HepG2 (cell line): ENCODE measurements at regions not wholly inside any gene's neighbourhood (a gene's known extent, or its start where the extent isn't known, plus 50 kb on each side); places are given as distances from the start of the nearest gene placed in this dataset.

Experiments
- EED ChIP-seq: sonication (generic); formaldehyde crosslinking; IDR thresholded peaks from 2 replicates; pipeline ENCODE4 v1.5.0; 2020; ENCODE audit warnings: mild to moderate bottlenecking, missing genetic modification reagents
- HNRNPUL1 ChIP-seq: fragments of 200-400 bp; formaldehyde crosslinking; IDR thresholded peaks from 2 replicates; pipeline ENCODE4 v1.6.1; 2017; ENCODE audit warnings: low read depth, mild to moderate bottlenecking, low read length, moderate library complexity
- KDM4B ChIP-seq: sonication (generic); formaldehyde crosslinking; IDR thresholded peaks from 2 replicates; pipeline ENCODE4 v1.4.0; 2020; ENCODE audit warnings: missing genetic modification reagents
- RFX3 ChIP-seq: IDR thresholded peaks from 2 replicates; pipeline ENCODE4 v1.6.1; 2016; ENCODE audit warnings: missing biosample characterization, missing genetic modification reagents
- RORA ChIP-seq: sonication (generic); formaldehyde crosslinking; IDR thresholded peaks from 2 replicates; pipeline ENCODE4 v1.5.0; 2020; ENCODE audit warnings: mild to moderate bottlenecking, missing genetic modification reagents, moderate library complexity
- TCF7L2 ChIP-seq: IDR thresholded peaks from 2 replicates; pipeline ENCODE4 v1.6.1; 2011; ENCODE audit warnings: mild to moderate bottlenecking, low read depth, low read length, moderate library complexity
- ZBTB21 ChIP-seq: sonication (generic); formaldehyde crosslinking; IDR thresholded peaks from 2 replicates; pipeline ENCODE4 v1.4.0; 2020; ENCODE audit warnings: missing genetic modification reagents
- ZFP90 ChIP-seq: sonication (generic); formaldehyde crosslinking; IDR thresholded peaks from 2 replicates; pipeline ENCODE4 v1.8.0; 2022; ENCODE audit warnings: missing genetic modification reagents, mild to moderate bottlenecking, inconsistent platforms, borderline replicate concordance
- ZNF180 ChIP-seq: sonication (generic); formaldehyde crosslinking; IDR thresholded peaks from 2 replicates; pipeline ENCODE4 v1.4.0; 2020; ENCODE audit warnings: low read depth, missing genetic modification reagents, borderline replicate concordance
- ZNF44 ChIP-seq: sonication (generic); formaldehyde crosslinking; IDR thresholded peaks from 2 replicates; pipeline ENCODE4 v1.5.1; 2020; ENCODE audit warnings: mild to moderate bottlenecking, missing genetic modification reagents
- ZNF737 ChIP-seq: sonication (generic); formaldehyde crosslinking; IDR thresholded peaks from 2 replicates; pipeline ENCODE4 v1.5.0; 2020; ENCODE audit warnings: missing genetic modification reagents, mild to moderate bottlenecking, borderline replicate concordance
- ZNF749 ChIP-seq: sonication (generic); formaldehyde crosslinking; IDR thresholded peaks from 2 replicates; pipeline ENCODE4 v1.8.0; 2022; ENCODE audit warnings: mild to moderate bottlenecking, missing genetic modification reagents, moderate library complexity, borderline replicate concordance
- ZNF792 ChIP-seq: IDR thresholded peaks from 2 replicates; pipeline ENCODE4 v1.6.1; 2016
- TF ChIP-seq, protein P1 (sequence below): sonication (generic); formaldehyde crosslinking; IDR thresholded peaks from 2 replicates; pipeline ENCODE4 v1.4.0; 2020; ENCODE audit warnings: missing genetic modification reagents
- TF ChIP-seq, protein P2 (sequence below): IDR thresholded peaks from 2 replicates; pipeline ENCODE4 v1.6.1; 2016
- TF ChIP-seq, protein P3 (sequence below): sonication (generic); formaldehyde crosslinking; IDR thresholded peaks from 2 replicates; pipeline ENCODE4 v1.4.0; 2020; ENCODE audit warnings: missing genetic modification reagents
- TF ChIP-seq, protein P4 (sequence below): fragments of 450-650 bp; IDR thresholded peaks from 2 replicates; pipeline ENCODE4 v1.6.1; 2017; ENCODE audit warnings: mild to moderate bottlenecking

DNA sequence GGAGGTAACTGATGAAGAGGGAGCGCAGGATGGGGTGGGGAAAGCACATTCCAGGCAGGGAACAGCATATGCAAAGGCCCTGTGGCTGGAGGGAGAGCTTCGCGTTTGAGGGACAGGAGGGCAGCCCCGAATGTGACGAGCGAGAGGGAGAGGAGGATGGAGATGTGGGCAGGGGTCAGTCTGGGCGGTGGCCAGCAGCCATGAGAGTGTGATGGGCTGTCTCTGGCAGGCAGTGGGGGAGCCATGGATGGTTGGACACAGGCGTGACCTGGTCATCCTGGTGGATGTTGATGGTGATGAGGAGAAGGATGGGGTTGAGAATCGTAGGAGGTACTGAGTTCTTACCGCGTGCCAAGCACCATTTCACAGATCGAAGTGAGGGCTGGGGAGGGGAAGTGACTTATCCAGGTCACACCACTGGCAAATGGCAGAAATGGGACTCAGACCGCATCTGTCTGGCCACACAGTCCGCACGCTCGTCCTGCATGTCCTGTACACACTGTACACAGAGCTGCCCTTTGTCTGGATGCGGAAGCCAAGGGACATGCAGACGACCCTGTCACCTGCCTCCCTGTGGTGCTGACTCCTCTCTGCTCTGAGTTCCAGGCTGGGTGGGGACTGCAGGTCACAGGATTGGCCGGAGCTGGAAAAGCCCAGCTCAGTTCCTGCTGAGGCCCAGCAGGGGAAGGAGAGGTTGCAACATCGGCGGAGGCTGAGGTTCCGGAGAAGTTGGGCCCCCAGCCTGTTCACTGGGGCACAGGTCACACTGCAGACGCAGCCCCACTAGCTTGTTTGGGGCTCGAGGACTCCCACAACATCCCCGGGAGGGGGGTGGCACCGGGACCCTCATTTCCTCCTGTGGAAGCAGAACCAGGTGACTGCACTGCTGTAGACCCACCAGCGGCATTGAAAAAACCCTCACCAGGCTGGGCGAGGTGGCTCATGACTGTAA, 165.6 kb upstream of the IER5L start (continued):
- TF ChIP-seq ZNF737 (CRISPR knock-in tag): peak; percentile 89; the same call in 1 of the 2 replicates
- peak; percentile 95 for TF ChIP-seq ZNF792 (CRISPR knock-in tag)
- TF ChIP-seq, protein P1, sequence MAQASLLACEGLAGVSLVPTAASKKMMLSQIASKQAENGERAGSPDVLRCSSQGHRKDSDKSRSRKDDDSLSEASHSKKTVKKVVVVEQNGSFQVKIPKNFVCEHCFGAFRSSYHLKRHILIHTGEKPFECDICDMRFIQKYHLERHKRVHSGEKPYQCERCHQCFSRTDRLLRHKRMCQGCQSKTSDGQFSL: no peak
- peak; percentile 42; the same call in 1 of the 2 replicates for TF ChIP-seq ZNF44 (CRISPR knock-in tag)
- peak; percentile 94; the same call in 1 of the 2 replicates for TF ChIP-seq RORA
- TF ChIP-seq, protein P2, sequence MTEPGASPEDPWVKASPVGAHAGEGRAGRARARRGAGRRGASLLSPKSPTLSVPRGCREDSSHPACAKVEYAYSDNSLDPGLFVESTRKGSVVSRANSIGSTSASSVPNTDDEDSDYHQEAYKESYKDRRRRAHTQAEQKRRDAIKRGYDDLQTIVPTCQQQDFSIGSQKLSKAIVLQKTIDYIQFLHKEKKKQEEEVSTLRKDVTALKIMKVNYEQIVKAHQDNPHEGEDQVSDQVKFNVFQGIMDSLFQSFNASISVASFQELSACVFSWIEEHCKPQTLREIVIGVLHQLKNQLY: peak; percentile 100
- 0 out of 2 replicates have a peak, but pooled peaks have one; percentile 15 for TF ChIP-seq ZBTB21 (CRISPR knock-in tag)
- TF ChIP-seq EED (CRISPR knock-in tag): peak; percentile 64; the same call in 1 of the 2 replicates
- no peak for TF ChIP-seq HNRNPUL1
- TF ChIP-seq ZNF749 (CRISPR knock-in tag): peak; percentile 83
- TF ChIP-seq, protein P3, sequence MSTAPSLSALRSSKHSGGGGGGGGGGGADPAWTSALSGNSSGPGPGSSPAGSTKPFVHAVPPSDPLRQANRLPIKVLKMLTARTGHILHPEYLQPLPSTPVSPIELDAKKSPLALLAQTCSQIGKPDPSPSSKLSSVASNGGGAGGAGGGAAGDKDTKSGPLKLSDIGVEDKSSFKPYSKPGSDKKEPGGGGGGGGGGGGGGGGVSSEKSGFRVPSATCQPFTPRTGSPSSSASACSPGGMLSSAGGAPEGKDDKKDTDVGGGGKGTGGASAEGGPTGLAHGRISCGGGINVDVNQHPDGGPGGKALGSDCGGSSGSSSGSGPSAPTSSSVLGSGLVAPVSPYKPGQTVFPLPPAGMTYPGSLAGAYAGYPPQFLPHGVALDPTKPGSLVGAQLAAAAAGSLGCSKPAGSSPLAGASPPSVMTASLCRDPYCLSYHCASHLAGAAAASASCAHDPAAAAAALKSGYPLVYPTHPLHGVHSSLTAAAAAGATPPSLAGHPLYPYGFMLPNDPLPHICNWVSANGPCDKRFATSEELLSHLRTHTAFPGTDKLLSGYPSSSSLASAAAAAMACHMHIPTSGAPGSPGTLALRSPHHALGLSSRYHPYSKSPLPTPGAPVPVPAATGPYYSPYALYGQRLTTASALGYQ (CRISPR knock-in tag): peak; percentile 83; the same call in 1 of the 2 replicates
- TF ChIP-seq, protein P4, sequence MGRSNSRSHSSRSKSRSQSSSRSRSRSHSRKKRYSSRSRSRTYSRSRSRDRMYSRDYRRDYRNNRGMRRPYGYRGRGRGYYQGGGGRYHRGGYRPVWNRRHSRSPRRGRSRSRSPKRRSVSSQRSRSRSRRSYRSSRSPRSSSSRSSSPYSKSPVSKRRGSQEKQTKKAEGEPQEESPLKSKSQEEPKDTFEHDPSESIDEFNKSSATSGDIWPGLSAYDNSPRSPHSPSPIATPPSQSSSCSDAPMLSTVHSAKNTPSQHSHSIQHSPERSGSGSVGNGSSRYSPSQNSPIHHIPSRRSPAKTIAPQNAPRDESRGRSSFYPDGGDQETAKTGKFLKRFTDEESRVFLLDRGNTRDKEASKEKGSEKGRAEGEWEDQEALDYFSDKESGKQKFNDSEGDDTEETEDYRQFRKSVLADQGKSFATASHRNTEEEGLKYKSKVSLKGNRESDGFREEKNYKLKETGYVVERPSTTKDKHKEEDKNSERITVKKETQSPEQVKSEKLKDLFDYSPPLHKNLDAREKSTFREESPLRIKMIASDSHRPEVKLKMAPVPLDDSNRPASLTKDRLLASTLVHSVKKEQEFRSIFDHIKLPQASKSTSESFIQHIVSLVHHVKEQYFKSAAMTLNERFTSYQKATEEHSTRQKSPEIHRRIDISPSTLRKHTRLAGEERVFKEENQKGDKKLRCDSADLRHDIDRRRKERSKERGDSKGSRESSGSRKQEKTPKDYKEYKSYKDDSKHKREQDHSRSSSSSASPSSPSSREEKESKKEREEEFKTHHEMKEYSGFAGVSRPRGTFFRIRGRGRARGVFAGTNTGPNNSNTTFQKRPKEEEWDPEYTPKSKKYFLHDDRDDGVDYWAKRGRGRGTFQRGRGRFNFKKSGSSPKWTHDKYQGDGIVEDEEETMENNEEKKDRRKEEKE: no peak
- TF ChIP-seq ZNF180: no peak
- TF ChIP-seq ZFP90 (CRISPR knock-in tag): no peak; the same call in 1 of the 2 replicates
- peak; percentile 97 for TF ChIP-seq KDM4B (CRISPR knock-in tag)
- no peak; the same call in 1 of the 2 replicates for TF ChIP-seq RFX3 (CRISPR knock-in tag)
- no peak for TF ChIP-seq TCF7L2
